K562 (cell line): ENCODE measurements at regions not wholly inside any gene's neighbourhood (a gene's known extent, or its start where the extent isn't known, plus 50 kb on each side); places are given as distances from the start of the nearest gene placed in this dataset.
A peak's percentile ranks its signal among the peaks of the same experiment; 100 is the strongest.

ENCODE experiments used
- ATAC-seq: fragments of 200-7000 bp; cut with Tn5 transposase; 3 replicates; pipeline ENCODE4 v1.9.1; 2020; ENCODE audit warnings: moderate library complexity
- BruUV-seq: library from RNA; stranded (reverse); fragments of 400-500 nt; replicated peaks from 2 replicates; lab custom pipeline; 2021; lab: Mats Ljungman, UMichigan
- CTCF ChIA-PET: fragments of 300-600 bp; formaldehyde crosslinking; extraction: SDS; loops from one replicate; lab custom pipeline; 2021; ENCODE audit warnings: low intra/inter-chr PET ratio; lab: Yijun Ruan, JAX
- POLR2A ChIA-PET: fragments of 300-600, 350-650 bp; sonication (Branson Sonifier 250); formaldehyde crosslinking; extraction: SDS; loops from one replicate; lab custom pipeline; 2021; ENCODE audit warnings: antibody characterized with exemption, inconsistent platforms; lab: Yijun Ruan, JAX
- DNase-seq, 4 experiments: peaks; one replicate each; pipeline versions ENCODE4 v3.0.0 to v3.0.0-alpha.2; 2011 to 2018; ENCODE audit warnings: low spot score in 3 of 4, mixed read lengths in 3 of 4; ENCODE audit errors: extremely low read depth in 1 of 4
- FAIRE-seq: peaks from 2 replicates; lab custom pipeline; 2011; peaks lifted over from hg19 to GRCh38; lab: Jason Lieb, UNC
- H2AFZ ChIP-seq: 2 replicates; pipeline ENCODE4 v1.6.0; 2011; ENCODE audit warnings: low read depth, low read length, control low read depth, inconsistent platforms
- H3K27ac ChIP-seq: fragments of 200-600 bp; 3 replicates; pipeline ENCODE4 v1.8.0; 2011; ENCODE audit warnings: low read depth, mild to moderate bottlenecking, control low read depth, inconsistent platforms, low read length, moderate library complexity, mixed read lengths; ENCODE audit errors: extremely low read depth
- H3K27me3 ChIP-seq, 2 experiments: fragments of 300-600 bp in 1 of 2; 2 replicates in 1 of 2; 3 replicates in 1 of 2; pipeline versions ENCODE4 v1.6.0 to v1.8.0; 2011; ENCODE audit warnings: inconsistent platforms in 2 of 2, low read length in 2 of 2, mild to moderate bottlenecking in 1 of 2, mixed read lengths in 1 of 2, moderate library complexity in 1 of 2; ENCODE audit not compliant: control insufficient read depth in 2 of 2, insufficient read depth in 2 of 2
- H3K36me3 ChIP-seq: fragments of 300-600 bp; 3 replicates; pipeline ENCODE4 v1.8.0; 2011; ENCODE audit warnings: mild to moderate bottlenecking, low read length, inconsistent platforms; ENCODE audit not compliant: control insufficient read depth, insufficient read depth
- H3K4me1 ChIP-seq, 2 experiments: fragments of 200-600 bp in 1 of 2; replicated peaks in 1 of 2; 2 replicates in 1 of 2; 3 replicates in 1 of 2; pipeline versions ENCODE4 v1.5.1 to v1.8.0; 2011; ENCODE audit warnings: inconsistent platforms in 2 of 2, low read length in 2 of 2, mild to moderate bottlenecking in 1 of 2, mixed read lengths in 1 of 2, moderate library complexity in 1 of 2; ENCODE audit not compliant: control insufficient read depth in 2 of 2, insufficient read depth in 2 of 2
- H3K4me2 ChIP-seq: 2 replicates; pipeline ENCODE4 v1.6.1; 2011; ENCODE audit warnings: low read length, control low read depth, inconsistent platforms, mixed read lengths; ENCODE audit not compliant: insufficient read depth
- H3K4me3 ChIP-seq: fragments of 200-600 bp; sonication (generic), shearing (Covaris generic); 2 replicates; pipeline ENCODE4 v1.5.1; 2016; ENCODE audit warnings: control low read depth, inconsistent platforms
- H3K79me2 ChIP-seq: fragments of 200-600 bp; 3 replicates; pipeline ENCODE4 v1.8.0; 2011; ENCODE audit warnings: low read length, inconsistent platforms; ENCODE audit not compliant: control insufficient read depth, insufficient read depth
- H3K9ac ChIP-seq, 2 experiments: 2 replicates each; pipeline versions ENCODE4 v1.6.0 to v1.6.1; 2011; ENCODE audit warnings: low read depth in 2 of 2, low read length in 2 of 2, control low read depth in 1 of 2, inconsistent platforms in 1 of 2, mild to moderate bottlenecking in 1 of 2, mixed read lengths in 1 of 2; ENCODE audit not compliant: insufficient read depth in 1 of 2
- H3K9me1 ChIP-seq: one replicate; pipeline ENCODE4 v1.6.0; 2011; ENCODE audit warnings: inconsistent platforms, mild to moderate bottlenecking, low read length, moderate library complexity; ENCODE audit not compliant: control insufficient read depth, insufficient read depth
- H3K9me3 ChIP-seq: replicated peaks from 2 replicates; pipeline ENCODE4 v1.5.1; 2011; ENCODE audit warnings: low read depth, low read length, inconsistent platforms; ENCODE audit not compliant: control insufficient read depth, insufficient read depth
- H4K20me1 ChIP-seq: replicated peaks from 2 replicates; pipeline ENCODE4 v1.6.1; 2011; ENCODE audit warnings: low read length, inconsistent platforms, mixed read lengths; ENCODE audit not compliant: control insufficient read depth, insufficient read depth
- C11orf30 ChIP-seq: fragments of 450-650 bp; IDR thresholded peaks from 2 replicates; pipeline ENCODE4 v1.6.1; 2016; ENCODE audit warnings: low read depth, mild to moderate bottlenecking
- CAMTA2 ChIP-seq: fragments of 250-450 bp; sonication (Bioruptor Pico); conservative IDR thresholded peaks from 2 replicates; pipeline ENCODE4 v1.5.1; 2022
- FUS ChIP-seq: fragments of 200-400 bp; formaldehyde crosslinking; optimal IDR thresholded peaks from 2 replicates; pipeline ENCODE3; 2017; ENCODE audit warnings: low read depth, low read length
- SMARCC2 ChIP-seq: fragments of 450-650 bp; IDR thresholded peaks from 2 replicates; pipeline ENCODE4 v1.6.1; 2017; ENCODE audit warnings: antibody characterized with exemption, moderate library complexity, mild to moderate bottlenecking, low read depth
- SP1 ChIP-seq: sonication (generic); formaldehyde crosslinking; IDR thresholded peaks from 2 replicates; pipeline ENCODE4 v1.8.1; 2022; ENCODE audit warnings: mild to moderate bottlenecking, missing genetic modification reagents
- YBX1 ChIP-seq: fragments of 450-650 bp; IDR thresholded peaks from 2 replicates; pipeline ENCODE4 v1.7.1; 2016; ENCODE audit warnings: mild to moderate bottlenecking
- ZC3H8 ChIP-seq: fragments of 450-650 bp; IDR thresholded peaks from 2 replicates; pipeline ENCODE4 v1.6.1; 2017
- ZNF224 ChIP-seq: sonication (generic); formaldehyde crosslinking; IDR thresholded peaks from 2 replicates; pipeline ENCODE4 v1.8.0; 2022; ENCODE audit warnings: mild to moderate bottlenecking, missing genetic modification reagents
- ZNF316 ChIP-seq: fragments of 450-650 bp; IDR thresholded peaks from 2 replicates; pipeline ENCODE4 v1.6.1; 2016
- ZNF57 ChIP-seq: fragments of 450-650 bp; formaldehyde crosslinking; IDR thresholded peaks from 2 replicates; pipeline ENCODE4 v1.4.0; 2020; ENCODE audit warnings: mild to moderate bottlenecking, moderate library complexity
- WGBS: fragments of 100-300 bp; shearing (Covaris generic); methylation state at CpG from one replicate; pipeline ENCODE4 v1.1.6; 2016; ENCODE audit warnings: low coverage, mixed read lengths; ENCODE audit not compliant: insufficient coverage; ENCODE audit errors: missing lambda C conversion rate; 5-methylcytosine and 5-hydroxymethylcytosine counted together
- in situ Hi-C: fragments of 300-500 bp; cut with MboI; formaldehyde crosslinking; loops from 4 replicates; pipeline ENCODE4 v1.15.0; 2018; ENCODE audit warnings: inconsistent platforms, mixed read lengths
- intact Hi-C: fragments of 100-400 bp; cut with micrococcal nuclease; formaldehyde crosslinking; loops from 2 replicates; pipeline ENCODE4 v1.14.2; 2022
- TF ChIP-seq, protein P1 (sequence below): fragments of 450-650 bp; IDR thresholded peaks from 2 replicates; pipeline ENCODE4 v1.6.1; 2016; ENCODE audit warnings: antibody characterized with exemption

DNA sequence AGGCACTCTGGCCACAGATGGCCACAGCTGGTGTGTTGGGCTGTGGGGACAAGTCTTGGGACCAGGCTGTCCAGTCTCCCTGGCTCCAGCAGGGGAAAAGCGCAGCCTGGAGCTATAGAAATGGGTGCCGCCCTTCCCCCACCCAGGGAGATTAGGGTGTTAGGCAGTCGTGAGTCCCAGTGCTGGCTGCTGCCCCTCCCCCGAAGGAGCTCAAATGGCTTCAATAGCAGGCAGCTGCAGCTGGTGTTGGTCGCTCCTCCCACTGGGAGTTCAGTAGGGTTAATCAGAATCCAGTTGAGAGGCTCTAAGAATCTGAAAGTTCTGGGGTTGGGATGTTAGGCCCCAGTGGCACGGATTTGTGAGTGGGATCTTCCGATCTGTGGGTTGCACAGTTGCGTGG is 595.6 kb upstream of the PKN2 start (continued):
- TF ChIP-seq FUS: no peak
- no peak for TF ChIP-seq CAMTA2 (CRISPR knock-in tag)
- TF ChIP-seq, protein P1, sequence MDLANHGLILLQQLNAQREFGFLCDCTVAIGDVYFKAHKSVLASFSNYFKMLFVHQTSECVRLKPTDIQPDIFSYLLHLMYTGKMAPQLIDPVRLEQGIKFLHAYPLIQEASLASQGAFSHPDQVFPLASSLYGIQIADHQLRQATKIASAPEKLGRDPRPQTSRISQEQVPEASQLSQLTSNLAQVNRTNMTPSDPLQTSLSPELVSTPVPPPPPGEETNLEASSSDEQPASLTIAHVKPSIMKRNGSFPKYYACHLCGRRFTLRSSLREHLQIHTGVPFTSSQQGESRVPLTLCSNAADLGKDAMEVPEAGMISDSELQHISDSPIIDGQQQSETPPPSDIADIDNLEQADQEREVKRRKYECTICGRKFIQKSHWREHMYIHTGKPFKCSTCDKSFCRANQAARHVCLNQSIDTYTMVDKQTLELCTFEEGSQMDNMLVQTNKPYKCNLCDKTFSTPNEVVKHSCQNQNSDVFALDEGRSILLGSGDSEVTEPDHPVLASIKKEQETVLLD: no peak
- TF ChIP-seq YBX1: no peak
- TF ChIP-seq SMARCC2: no peak
- no peak for TF ChIP-seq ZNF57
- no peak for TF ChIP-seq ZC3H8

DNA sequence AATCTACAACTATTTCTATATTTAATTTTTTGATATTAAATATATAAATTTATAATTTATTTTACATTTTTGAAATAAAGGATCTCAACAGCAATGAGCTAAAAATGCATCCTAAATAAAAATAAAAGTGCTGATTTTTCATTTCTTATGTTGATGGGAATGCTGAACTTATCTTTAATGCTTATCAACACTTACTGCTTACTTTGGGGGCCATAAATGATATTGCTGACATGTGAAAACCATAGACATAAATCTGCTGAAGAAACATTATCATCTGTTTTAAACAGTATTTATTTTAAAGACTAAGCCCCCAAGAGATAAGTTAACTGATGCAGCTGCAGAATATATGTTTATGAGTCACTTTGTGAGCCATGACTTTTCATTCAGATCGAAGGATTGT is 594.1 kb upstream of the PKN2 start:
- Histone ChIP-seq H3K27me3 (no peaks in the 10 kb centered on the region), H3K4me1 (no peaks in the 10 kb centered on the region), H3K9ac (no peak overlapping the region), H3K4me2 (no peak overlapping the region), H3K36me3 (no peaks in the 10 kb centered on the region), H3K9me3 (no peaks in the 10 kb centered on the region), H2AFZ (no peak overlapping the region), H3K79me2 (no peaks in the 10 kb centered on the region), H3K9me1 (no peaks in the 10 kb centered on the region), H3K4me3 (no peak overlapping the region), H4K20me1 (no peaks in the 10 kb centered on the region), H3K27ac (no peak overlapping the region)
- DNase-seq (no peak), FAIRE-seq (no peak), ATAC-seq (no peak)
- POLR2A ChIA-PET: no interaction called here
- peak; percentile 10; the same call in 1 of the 2 replicates for TF ChIP-seq C11orf30
- no peak for TF ChIP-seq ZNF224 (CRISPR knock-in tag)
- TF ChIP-seq SP1 (CRISPR knock-in tag): no peak
- peak; percentile 38; the same call in 1 of the 2 replicates for TF ChIP-seq ZNF316
- intact Hi-C loops: no loop called here
- CTCF ChIA-PET: no interaction called here
- in situ Hi-C loops: no loop called here
- no TSS peak for BruUV-seq
- WGBS: 0% methylated on average over 1 of the region's 1 CpG
